ENCODE measurements at regions not wholly inside any gene's neighbourhood (a gene's known extent, or its start where the extent isn't known, plus 50 kb on each side); places are given as distances from the start of the nearest gene placed in this dataset.

DNA sequence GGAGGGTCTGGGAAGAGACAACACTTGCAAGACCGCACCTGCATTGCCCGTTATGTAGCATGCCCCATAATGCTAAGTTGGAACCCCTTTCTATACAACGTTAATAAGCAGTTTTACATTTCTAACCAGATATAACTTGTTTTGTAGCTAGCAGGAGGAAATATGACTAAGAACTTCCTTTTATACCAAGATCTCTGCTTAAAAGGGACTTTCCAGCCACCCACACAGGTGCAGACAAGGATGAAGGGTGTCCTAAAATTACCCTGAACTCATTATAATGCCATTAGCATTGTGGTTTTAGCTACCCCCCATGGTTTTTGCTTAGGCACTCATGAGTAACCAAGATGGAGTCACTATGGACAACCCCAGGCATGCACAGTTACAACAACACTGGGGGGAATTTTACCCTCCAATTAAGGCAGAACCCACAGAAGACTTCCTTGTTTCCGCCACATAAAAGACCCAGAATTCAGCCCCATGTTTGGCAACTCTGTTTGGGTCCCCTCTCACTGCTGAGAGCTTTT lies 362.8 kb downstream of the CBLN2 start:
- no peak for DNase-seq (ENCODE audit: low read depth)

DNA sequence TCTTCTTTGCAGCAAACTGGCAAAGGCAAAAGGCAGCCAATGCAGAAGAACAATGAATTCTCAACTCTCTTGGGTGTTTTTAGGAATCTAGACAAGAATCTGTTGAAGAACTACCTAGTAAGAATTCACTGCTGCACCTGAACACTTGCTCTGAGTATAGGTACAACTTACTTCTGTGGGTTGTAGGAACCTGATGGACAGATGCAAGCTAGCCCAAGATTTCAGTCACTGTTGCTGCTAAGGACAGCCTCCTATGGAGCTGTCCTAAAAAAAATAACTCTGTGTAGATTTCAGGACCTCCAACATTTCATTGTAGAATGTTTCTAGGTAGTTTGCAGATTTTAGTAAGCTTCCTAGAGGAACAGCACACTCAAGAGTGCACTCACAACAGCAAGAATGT lies 363.5 kb downstream of the CBLN2 start:
- no peak for DNase-seq (ENCODE audit: low read depth)

DNA sequence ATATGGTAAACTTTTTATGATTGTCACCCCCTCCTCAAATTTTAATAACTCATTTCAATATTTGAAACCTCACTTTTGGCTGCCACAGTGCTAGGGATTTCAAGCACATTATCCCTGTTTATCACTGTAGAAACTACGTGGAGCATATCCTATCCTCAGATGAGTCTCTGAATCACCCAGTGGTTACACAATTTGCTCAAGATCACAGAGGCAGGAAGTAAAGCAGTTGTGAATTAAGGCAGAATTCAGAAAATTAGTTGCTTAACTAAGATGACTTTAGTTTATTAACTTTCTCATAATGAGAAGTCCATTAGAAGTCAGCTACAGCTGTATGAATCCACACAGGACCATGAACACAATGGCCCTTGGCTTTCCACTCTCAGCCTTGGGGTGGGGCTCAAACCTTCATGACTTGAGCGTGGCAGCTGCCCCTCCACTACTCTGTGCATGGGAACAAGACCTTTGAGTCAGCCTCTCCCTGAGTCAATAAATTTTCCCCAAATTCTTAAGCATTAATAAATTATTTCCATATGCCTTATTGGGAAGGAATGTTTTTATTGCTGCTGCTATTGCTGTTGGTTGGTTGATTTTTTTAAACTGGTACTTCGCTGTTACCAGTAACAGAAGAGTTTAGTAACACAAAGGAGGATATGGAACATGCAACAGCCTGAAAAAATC lies 369.0 kb downstream of the CBLN2 start:
- no peak for DNase-seq (ENCODE audit: low read depth)

DNA sequence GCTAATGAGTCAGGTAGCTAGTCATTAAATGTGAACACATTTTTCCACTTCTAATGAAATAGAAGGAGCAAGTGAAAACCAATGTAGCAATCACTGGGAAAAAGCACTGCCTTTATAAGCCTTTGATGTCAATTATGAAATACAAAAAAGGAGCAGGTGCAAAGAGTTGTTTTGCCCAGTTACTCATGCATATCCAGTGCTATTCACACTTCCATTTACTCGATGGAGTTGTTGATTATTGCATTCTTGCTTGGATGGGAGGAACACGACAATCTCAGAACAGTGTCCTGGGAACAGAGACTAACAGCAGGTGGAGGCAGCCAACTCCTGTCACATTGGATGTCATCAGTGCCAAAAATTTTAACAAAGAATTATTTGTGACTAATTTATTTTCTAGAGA lies 372.5 kb downstream of the CBLN2 start:
- no peak for DNase-seq (ENCODE audit: low read depth)

DNA sequence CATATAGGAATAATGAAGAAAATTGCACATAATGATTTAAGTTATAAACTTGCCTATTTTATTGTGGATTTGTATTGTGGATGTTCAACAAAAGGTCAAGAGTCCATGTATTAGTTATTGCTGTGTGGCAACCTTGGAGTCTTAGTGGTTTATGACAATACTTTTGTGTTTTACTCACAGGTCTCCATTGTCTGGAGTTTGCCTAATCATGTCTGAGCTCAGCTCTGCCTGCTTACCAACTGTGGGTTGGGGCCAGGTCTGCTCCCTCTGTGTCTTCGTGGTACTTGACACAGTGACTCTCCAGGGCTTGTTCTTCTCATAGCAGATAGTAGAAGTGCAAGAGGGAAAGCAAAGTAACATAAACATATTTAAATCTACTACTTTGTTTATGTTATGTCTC lies 382.5 kb downstream of the CBLN2 start:
- no peak for DNase-seq (ENCODE audit: low read depth)

DNA sequence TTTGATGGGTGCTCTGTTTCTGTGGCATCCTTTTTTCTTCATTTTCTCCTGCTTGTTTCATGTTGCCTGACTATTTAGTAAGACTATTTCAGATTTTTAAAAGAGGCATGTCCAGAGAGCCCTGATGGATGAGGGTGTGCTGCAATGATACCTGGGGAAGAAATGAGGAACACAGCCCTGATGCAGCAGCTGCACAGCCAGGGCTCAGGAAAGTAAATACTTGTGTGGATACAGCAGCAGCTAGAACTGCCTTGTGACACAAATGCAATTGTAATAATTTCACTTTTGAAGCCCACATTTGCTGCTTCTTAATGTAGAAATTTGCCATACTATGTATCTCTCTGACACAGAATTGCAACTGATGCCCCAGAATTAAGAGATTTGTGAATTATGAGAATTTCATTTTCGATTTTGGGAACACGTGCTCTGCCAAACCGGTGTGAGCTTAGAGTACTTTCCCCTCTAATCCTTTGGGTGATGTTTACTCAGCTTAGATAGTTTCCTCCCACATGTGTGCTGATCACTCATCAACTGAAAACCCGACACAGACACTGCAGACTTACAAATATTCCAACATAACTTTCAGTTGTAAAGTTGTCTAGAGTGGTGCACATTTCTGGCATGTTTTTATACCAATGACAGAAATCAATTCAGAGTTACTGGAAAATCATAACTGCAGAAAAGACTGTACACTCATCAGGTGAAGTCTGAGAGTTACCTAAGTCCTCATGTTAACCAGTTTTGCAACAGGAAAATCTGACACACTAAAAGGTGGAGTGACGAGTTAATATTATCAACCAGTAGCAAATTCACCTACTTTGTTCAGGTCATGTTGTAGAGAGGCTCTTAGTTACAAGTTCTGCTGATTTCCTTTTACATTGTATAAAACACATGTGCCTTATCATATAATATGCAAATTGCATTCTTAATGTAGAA lies 383.4 kb downstream of the CBLN2 start:
- DNase-seq (ENCODE audit: low read depth) = no peak

DNA sequence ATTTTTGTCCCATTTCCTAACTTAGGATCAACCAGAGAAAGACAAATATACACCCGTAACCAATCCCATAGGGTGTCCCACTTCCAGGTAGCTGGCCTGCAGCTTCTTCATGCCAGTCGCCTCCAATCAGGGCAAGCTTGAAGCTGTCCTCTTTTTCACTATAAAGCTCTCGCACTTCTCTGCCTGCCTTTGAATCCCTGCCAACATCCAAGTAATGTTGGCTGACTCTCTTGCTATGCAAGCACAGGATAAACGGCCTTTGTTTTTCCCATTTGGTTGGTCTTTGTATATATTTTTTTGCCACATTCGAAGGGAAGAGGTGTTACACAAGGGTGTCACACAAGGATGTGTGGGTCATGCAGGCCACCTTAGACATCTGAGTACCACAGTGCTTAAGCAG lies 388.8 kb downstream of the CBLN2 start:
- no peak for DNase-seq (ENCODE audit: low read depth)

DNA sequence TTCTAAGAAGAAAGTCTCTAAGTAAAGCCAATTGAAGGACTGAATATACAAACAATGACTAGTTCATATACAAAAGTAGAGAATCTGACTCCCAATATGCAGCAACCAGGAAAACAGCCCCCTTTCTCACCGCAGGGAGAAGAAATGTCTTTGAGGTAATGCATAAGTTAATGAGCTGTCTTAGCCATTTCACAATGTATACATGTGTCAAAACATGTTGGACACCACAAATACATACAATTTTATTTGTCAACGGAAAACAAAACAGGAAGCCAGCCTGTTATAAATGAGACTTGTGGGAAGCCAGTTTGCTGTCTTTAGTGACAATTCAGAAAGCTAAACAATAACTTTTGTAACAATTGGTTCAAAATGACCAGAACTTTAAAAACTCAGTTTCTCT lies 389.2 kb downstream of the CBLN2 start:
- DNase-seq (ENCODE audit: low read depth) = no peak

DNA sequence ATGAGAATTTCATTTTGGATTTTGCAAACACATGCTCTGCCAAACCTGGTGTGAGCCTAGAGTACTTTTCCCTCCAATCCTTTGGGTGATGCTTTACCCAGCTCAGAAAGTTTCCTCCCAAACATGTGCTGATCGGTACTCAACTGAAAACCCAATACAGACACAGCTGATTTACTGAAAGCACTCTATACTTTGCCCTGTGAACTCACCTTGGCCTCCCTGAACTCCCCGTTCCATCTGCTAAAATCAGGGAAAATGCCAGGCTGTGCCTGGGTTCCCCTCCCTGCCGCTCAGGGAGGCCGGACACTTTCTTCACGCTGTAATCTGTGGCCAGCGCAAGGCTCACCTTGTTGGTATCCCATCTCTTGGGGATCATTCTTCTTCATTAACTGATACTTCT lies 391.2 kb downstream of the CBLN2 start:
- DNase-seq (ENCODE audit: low read depth) = no peak

DNA sequence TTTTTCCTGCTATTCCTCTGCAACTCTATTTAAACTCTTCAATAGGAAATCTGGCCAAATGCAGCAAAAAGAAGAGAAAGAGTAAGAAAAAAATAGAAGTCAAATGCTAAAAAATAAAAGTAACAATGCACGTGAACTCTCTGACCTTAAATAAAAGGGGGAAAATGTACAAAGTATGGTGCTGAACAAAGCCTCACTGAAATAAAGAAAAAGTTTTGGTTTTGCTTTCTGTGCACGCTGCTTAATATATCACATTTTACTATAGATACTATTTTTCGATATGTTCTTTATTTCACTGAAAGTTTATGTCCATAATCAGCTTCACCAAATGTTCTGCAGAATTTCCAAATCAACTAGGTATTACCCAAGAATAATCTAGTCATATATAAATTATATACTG lies 396.3 kb downstream of the CBLN2 start:
- DNase-seq (ENCODE audit: low read depth) = no peak

DNA sequence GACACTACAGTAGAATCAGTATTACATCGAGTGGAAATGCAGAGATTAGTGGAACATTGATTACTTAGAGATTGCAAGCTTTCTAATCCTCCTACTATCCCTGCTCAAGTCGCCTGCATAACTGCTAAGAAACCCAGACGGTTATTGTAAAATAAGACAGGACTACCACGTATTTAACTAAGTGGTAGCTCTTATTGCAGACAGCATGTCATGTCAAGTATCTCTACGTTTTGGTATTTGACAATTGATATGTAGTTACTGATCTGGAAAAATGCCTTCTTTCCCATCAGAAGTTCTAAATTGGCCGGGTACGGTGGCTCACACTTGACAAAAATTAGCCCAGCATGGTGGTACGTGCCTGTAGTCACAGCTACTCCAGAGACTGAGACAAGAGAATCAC lies 404.1 kb downstream of the CBLN2 start:
- DNase-seq (ENCODE audit: low read depth) = no peak

DNA sequence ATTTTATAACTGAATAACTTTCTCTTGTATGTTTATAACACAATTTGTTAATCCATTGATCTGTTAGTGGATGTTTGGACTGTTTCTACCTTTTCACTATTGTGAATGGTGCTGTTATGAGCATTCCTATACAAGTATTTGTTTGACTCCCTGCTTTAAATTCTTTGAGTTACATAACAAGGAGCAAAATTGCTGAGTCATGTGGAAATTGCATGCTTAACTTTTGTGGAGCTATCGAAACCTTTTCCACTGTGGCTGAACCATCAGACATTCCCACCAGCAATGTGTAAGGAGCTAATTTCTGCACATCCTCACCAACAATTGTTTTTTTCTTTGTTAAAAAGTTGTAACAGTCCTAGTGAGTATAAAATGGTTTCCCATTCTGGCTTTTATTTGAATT lies 415.5 kb downstream of the CBLN2 start:
- DNase-seq (ENCODE audit: low read depth) = no peak

DNA sequence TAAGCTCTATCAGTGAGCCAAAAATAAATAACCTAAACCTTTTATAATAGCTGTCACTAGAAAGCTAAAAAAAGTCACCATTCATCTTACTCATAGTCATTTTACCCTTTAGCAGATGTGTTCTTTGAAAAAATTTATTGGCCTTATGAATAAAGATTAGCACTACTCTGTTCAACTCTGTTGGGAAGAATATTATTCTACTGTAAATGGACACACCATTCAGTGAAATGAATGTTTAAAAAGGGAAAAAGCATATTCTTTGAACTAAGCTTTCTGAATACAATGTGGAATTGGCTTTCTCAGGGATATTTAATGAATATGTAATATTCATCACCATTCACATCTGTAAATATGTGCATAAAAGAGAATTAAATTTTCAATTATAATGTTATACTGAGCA lies 422.0 kb downstream of the CBLN2 start:
- DNase-seq (ENCODE audit: low read depth) = no peak

DNA sequence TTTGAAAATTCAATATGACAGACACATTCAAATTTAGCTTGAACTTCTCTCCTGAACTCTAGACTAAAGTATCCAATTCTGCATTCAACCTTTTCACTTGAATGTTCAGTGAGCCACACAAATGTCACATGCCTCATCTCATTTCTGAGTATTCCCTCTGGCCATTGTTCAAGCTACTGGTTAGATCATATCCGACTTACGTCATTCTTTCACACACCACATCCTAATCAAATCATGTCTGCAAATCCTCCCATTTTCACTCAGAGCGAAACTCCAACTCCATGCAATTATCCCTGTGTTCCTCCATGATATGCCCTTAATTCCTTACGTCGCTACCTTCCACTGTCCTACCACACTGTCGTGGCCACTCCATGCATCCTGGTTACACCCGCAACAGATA lies 425.1 kb downstream of the CBLN2 start:
- DNase-seq (ENCODE audit: low read depth) = no peak

DNA sequence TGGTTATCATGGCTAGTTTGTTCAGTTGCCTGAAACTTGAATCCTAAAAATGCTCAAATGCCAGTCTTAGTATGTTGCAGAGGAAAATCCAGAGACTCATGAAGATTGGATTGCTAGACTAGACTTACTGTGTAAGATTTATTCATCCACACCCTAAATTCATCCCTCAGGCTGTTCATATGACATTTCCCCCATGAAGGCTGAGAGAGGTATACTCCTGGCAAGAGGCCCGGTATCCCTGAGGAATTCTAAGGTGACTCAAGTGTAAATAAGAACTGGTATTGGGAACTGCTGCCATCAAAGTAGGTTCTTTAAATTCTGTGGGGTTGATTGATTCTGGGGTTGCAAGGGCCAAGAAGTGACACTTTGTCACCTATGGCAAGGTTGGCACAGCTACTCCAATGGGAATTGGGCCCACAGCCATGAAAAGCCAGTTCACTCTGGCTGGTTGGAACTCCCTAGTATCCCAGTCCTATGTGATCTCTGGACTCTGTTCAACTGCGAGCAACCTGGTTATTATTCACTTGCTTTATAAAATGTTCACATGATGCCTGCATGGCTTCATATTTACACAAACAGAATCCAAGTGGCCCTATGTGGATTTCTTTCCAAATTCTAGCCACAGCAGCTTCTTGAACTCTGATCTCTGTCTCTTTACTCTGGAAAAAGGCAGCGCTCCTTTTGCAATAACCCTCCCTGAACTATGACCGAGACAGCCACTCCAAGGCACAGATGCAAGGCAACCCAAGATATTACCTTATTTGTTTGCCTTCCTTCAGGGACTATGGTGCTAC lies 429.1 kb downstream of the CBLN2 start:
- DNase-seq (ENCODE audit: low read depth) = no peak

DNA sequence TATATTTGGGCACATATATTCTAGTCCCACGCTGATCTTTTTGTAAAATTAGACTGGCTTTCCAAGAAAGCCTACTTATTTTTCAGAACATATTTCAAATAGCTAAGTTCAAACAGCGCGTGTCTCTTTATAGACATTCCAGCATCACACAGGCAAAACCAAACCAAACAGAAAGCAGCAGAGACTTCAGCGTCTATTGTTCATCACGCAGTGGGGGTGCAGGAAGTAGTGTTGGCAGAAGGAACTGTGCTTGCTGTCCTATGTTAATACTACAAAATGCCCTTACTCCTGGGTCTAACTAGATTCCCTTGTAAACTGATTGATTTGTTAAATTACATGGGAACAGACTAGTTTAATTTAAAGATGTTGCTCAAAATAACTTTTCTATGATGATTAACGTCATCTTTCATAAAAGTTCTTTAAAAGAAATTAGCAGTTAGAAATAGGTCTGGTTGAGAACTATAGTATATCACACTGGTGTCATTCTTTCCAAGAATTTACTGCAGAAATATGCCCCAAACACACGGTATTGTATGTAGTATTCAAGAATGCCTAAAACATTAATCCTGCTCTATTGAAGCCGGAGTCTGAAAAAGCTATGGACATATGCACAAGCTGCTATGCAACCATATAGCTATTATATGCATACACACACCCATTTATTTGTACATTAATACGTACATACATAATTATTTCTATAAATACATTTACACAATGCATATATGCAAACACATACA lies 436.3 kb downstream of the CBLN2 start:
- DNase-seq (ENCODE audit: low read depth) = no peak

DNA sequence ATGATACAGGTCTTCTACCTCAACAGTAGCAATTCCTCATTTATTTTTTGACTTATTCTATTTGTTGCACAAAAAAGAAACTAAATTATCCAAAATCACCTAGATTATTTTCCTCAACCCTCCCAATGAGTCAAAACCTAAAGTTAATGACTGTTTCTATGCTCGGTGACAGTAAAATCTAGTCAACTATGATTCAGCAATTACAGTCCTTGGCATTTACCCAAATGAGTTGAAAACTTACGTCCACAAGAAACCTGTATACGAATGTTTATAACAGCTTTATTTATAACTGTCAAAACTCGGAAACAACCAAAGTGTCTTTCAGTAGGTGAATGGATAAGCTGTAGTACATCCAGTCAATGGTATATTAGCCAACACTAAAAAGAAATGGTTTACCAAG lies 439.3 kb downstream of the CBLN2 start:
- DNase-seq (ENCODE audit: low read depth) = no peak

DNA sequence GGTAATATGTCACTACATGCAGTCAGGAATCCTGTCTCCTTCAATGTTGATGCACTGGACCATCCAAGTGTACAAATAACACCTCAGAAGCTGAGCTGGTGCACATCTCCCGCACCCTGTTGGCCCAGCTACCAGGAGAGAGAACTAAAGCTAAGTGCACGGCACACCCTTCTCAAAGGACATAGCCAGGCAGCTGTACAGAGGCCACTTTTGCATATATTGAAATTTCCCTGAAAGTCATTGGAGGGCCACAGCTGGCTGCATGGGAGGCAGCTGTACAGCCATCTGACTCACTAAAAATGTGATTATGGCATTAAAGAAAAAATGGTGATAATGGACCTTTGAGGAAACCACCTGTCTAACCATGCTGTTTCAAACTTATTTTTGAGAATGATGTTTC lies 441.7 kb downstream of the CBLN2 start:
- DNase-seq (ENCODE audit: low read depth) = no peak

DNA sequence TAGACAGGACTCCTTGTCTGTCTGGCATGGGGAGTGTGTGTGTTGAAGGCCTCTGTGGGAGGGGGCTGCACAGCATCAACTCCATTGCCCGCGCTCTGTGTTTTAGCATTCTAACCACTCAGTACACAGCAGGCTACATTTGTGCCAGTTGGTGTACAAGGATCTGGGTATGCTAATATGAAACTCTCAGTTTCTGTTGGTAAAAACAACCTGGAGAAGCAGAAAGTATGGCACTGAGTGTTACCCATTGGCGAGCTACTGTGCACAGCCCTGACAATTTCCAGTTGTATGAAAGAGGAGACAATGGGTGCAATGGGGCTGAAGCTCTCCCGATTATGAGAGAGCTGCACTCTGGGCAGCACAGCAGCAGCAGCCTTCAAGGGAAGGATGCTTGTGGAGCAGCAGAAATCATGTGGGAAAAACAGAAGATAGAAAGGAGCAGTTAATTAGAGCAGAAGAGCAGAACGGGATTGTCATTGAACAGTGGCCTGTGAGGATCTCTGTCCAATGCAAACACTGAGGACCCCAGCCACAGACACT lies 443.6 kb downstream of the CBLN2 start:
- no peak for DNase-seq (ENCODE audit: low read depth)

DNA sequence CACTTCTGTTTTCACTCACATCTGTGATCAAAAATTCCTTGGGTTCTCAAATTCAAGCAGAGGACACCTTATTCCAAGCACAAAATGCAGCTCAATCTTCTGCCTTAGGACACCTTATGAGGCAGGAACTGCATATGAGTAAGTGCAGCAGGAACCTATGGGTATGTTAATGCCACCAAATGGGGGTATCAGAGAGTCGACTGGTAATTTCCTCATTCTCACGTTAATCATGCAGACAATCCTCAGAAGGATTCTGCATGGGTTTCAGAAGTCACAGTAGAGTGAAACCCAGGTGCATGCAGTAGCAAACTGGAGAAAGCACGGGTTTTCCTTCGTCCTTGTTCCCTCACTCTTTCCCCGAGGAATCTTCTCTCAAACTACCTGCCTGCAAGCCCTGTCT lies 452.8 kb downstream of the CBLN2 start:
- no peak for DNase-seq (ENCODE audit: low read depth)

DNA sequence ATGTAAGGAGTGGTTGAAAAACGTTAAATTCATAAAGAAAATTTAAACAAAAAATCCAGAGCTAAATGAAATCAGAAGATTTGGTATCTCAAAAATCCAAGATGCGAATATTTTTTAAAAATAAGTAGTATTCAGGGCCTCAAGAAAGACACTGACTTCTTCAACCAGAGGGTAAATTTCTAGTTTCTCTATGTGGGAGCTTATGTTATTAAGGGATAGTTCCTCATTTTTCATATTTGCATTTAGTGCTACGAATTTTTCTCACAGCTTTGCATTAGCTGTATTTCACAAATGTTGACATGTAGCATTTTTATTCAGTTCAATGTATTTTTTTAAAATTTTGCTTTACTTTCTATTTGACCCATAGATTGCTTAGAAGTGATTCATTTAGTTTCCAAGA lies 454.7 kb downstream of the CBLN2 start:
- DNase-seq (ENCODE audit: low read depth) = no peak

DNA sequence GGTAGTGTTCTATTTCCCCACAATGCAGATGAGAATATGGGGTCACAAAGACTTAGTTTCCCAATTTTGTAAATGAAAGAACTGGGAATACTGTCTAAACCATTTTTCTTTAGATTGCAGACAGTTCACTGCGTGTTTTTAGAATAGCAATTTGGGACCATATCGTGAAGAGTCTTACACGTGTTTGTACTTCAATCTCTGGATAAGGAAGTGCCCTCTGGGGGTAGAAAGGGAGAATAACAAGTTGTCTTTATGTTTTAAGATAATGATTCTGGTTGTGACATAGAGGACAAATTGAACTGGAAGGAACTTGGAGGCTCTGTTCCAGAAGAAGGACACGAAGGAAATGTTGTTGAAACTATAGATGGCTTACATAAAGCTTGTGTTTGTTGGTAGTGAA lies 457.7 kb downstream of the CBLN2 start:
- no peak for DNase-seq (ENCODE audit: low read depth)
